ENCODE measurements at regions not wholly inside any gene's neighbourhood (a gene's known extent, or its start where the extent isn't known, plus 50 kb on each side); places are given as distances from the start of the nearest gene placed in this dataset.
"Not testable (repeated sequence)": the region's sequence is repeated elsewhere in the genome, so short reads cannot be mapped to it uniquely, and the experiment has no call there.

DNA sequence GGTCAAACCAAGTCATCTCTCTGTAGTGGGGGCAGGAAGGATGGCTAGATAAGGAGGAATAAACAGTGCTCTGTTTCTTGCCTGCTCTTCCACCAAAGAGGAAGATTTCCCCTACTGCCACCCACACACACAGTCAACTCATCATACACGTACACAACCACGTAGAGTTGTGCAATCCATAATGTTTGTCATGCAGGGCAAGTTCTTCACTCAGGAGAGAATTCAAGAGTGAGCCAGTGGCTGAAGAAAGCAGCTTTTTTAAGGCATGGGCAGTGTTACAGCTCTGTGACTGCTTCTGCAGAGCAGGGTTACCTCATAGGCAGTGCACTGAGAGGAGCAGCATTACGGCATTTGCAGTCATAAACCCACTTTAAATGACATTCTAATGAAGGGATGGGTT, 283.0 kb downstream of the RND3 start:
- DNase-seq (no peak), ATAC-seq (replicated peaks in 1 of 2) (no peak)

DNA sequence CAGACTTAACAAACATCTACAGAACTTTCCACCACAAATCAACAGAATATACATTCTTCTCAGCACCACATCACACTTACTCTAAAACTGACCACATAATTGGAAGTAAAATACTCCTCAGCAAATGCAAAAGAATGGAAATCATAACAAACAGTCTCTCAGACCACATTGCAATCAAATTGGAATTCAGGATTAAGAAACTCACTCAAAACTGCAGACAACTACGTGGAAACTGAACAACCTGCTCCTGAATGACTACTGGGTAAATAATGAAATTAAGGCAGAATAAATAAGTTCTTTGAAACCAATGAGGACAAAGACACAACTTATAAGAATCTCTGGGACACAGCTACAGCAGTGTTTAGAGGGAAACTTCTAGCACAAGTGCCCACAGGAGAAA, 292.7 kb downstream of the RND3 start:
- ATAC-seq (replicated peaks in 1 of 2); DNase-seq; H3K36me3 Mint-ChIP-seq (ENCODE audit: insufficient read depth in 2 of 2); H3K9me3 Mint-ChIP-seq; H3K4me1 Mint-ChIP-seq (ENCODE audit: low read depth); H3K4me3 Mint-ChIP-seq; H3K27ac Mint-ChIP-seq; H3K27me3 Mint-ChIP-seq (ENCODE audit: low read depth): not testable (repeated sequence)

More for the DNA sequence above, 283.0 kb downstream of the RND3 start:
- Mint-ChIP-seq H3K27ac (no peak overlapping the region), H3K4me3 (no peak overlapping the region), H3K4me1 (ENCODE audit: low read depth) (no peaks in the 10 kb centered on the region), H3K9me3 (peaks cover 0 to 2% of the 10 kb centered on the region in 2 donors), H3K27me3 (ENCODE audit: low read depth) (no peaks in the 10 kb centered on the region), H3K36me3 (ENCODE audit: insufficient read depth in 2 of 2) (no peaks in the 10 kb centered on the region)

DNA sequence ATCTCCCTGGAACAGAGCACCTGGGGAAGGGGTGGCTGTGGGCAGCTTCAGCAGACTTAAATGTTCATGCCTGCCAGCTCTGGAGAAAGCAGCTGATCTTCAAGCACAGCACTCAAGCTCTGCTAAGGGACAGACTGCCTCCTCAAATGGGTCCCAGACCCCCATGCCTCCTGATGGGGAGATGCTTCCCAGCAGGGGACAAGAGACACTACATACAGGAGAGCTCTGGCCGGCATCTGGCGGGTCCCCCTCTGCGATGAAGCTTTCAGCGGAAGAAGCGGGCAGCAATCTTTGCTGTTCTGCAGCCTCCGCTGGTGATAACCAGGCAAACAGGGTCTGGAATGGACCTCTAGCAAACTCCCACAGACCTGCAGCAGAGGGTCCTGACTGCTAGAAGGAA, 294.8 kb downstream of the RND3 start:
- peaks cover 0 to 4% of the 10 kb centered on the region in 2 donors for H3K9me3 Mint-ChIP-seq
- ATAC-seq (replicated peaks in 1 of 2) (no peak), DNase-seq (no peak)
- no peaks in the 10 kb centered on the region for H3K36me3 Mint-ChIP-seq (ENCODE audit: insufficient read depth in 2 of 2)
- H3K4me1 Mint-ChIP-seq (ENCODE audit: low read depth) = no peaks in the 10 kb centered on the region
- H3K4me3 Mint-ChIP-seq = no peak overlapping the region
- H3K27me3 Mint-ChIP-seq (ENCODE audit: low read depth) = no peaks in the 10 kb centered on the region
- no peak overlapping the region for H3K27ac Mint-ChIP-seq

DNA sequence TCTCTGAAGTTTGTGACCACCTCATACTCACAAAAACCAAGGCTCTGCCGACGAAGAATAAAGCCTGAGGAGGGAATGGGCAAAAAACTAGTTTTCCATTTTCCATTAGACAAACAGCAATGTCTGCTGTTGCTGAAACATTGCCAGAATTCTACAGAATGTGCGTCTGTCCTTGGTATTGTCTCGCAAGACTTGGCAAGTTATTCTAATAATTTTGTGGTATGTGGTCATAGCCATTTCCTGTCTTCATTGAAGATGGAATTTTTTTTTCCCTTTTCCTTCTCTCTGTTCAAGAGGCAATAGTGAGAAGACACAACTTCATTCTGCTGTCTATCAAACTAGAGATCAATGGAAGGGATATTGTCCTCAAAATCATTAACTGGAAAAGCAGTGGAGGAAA, 296.1 kb downstream of the RND3 start:
- no peak overlapping the region for H3K4me3 Mint-ChIP-seq
- H3K27me3 Mint-ChIP-seq (ENCODE audit: low read depth) = no peaks in the 10 kb centered on the region
- H3K36me3 Mint-ChIP-seq (ENCODE audit: insufficient read depth in 2 of 2) = no peaks in the 10 kb centered on the region
- H3K9me3 Mint-ChIP-seq = peaks cover 2% of the 10 kb centered on the region in 2 donors
- no peaks in the 10 kb centered on the region for H3K4me1 Mint-ChIP-seq (ENCODE audit: low read depth)
- no peak for ATAC-seq (replicated peaks in 1 of 2)
- DNase-seq = no peak
- H3K27ac Mint-ChIP-seq = no peak overlapping the region

DNA sequence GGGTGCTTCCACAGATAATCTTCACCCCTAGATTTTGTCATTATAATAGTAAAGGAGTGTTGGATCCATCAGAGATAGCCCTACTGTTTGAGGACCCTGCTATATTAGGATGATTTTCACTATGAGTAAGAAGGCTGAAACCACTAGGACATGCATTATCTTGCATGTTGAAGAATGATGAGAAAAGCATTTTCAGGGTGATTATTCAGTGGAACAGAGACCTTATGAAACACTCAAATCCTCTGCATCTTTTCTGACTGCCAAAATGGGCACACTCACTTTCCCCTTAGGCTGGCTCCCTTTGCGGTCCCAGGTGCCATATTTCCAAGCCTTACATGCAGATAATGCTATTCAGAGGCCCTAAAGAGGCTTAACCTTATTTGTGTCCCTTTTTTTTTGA, 296.9 kb downstream of the RND3 start:
- Mint-ChIP-seq H3K27ac (no peak overlapping the region), H3K9me3 (peaks cover 2% of the 10 kb centered on the region in 2 donors), H3K27me3 (ENCODE audit: low read depth) (no peaks in the 10 kb centered on the region), H3K36me3 (ENCODE audit: insufficient read depth in 2 of 2) (no peaks in the 10 kb centered on the region), H3K4me3 (no peak overlapping the region), H3K4me1 (ENCODE audit: low read depth) (no peaks in the 10 kb centered on the region)
- DNase-seq = no peak
- ATAC-seq (replicated peaks in 1 of 2) = no peak

DNA sequence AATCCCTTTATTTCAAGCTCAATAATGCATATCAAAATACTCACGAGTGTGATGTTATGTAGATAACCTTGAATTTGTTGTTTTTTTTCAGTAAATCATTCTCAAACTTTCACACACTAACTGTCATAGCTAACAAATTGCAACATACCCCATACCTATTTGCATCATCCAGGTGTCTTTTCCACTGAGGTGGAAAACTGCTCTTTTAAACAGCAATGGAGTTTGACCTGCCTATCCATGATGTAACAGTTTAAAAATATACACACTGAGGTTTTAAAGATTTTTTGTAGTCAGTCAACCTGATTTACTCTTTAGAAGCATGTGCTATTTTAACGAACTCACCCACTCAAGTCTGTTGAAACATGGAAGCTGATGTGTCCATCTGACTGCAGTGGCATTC, 298.7 kb downstream of the RND3 start:
- Mint-ChIP-seq H3K27me3 (ENCODE audit: low read depth) (no peaks in the 10 kb centered on the region), H3K27ac (no peak overlapping the region), H3K4me3 (no peak overlapping the region), H3K4me1 (ENCODE audit: low read depth) (no peaks in the 10 kb centered on the region), H3K36me3 (ENCODE audit: insufficient read depth in 2 of 2) (no peaks in the 10 kb centered on the region), H3K9me3 (peaks cover 2% of the 10 kb centered on the region in 2 donors)
- DNase-seq = no peak
- no peak for ATAC-seq (replicated peaks in 1 of 2)

DNA sequence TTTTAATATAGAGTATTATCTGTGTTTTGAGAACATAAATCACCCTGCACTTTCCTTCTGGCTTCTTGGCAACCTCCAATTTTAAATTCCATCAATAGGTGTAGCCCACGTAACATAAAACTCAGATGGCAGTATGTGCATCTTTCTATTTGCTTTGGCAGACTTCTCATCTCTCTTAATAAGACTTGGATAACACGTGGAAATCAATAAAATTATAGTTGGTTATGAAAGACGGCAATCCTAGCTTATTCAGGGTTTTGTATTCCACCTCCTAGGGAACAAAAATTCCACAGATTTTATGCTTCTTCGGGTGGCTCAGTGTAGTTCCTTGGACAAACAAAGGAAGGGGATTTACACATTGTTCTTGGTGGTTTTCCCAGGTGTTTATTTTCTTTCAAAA, 299.3 kb downstream of the RND3 start:
- H3K27me3 Mint-ChIP-seq (ENCODE audit: low read depth) = no peaks in the 10 kb centered on the region
- no peaks in the 10 kb centered on the region for H3K4me1 Mint-ChIP-seq (ENCODE audit: low read depth)
- H3K4me3 Mint-ChIP-seq = no peak overlapping the region
- no peaks in the 10 kb centered on the region for H3K36me3 Mint-ChIP-seq (ENCODE audit: insufficient read depth in 2 of 2)
- peaks cover 2% of the 10 kb centered on the region in 2 donors for H3K9me3 Mint-ChIP-seq
- ATAC-seq (replicated peaks in 1 of 2) (no peak), DNase-seq (no peak)
- H3K27ac Mint-ChIP-seq = no peak overlapping the region

DNA sequence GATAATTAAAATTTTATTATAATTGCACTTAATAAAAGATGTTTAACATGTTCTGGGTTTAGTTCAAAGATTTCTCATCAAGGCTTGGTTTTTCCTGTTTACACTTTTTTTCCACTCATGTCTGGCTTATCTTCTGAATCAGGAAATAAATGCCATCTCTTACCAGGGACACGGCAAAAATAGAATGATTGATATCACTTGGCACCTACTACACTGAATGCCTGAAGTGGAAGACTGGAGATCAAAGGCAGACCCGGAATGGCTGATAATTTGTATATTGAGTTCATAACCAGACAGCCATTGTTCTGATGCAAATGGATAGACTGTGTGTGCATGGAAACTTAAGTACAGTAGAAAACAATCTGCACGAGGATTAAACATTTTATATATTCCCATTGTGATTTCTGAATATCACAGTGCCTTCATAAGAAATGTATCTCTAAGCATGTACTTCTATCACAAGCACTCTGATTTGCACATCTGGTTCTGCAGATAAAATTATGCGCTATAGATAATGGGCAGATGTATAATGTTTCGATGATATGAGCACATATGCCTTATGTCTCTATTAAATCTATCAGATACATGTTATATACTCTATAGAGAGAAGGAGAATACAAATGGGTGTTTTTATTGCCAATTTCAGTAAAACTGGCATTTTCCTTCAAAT, 304.8 kb downstream of the RND3 start:
- no peaks in the 10 kb centered on the region for H3K27me3 Mint-ChIP-seq (ENCODE audit: low read depth)
- no peaks in the 10 kb centered on the region for H3K4me1 Mint-ChIP-seq (ENCODE audit: low read depth)
- DNase-seq (no peak), ATAC-seq (replicated peaks in 1 of 2) (no peak)
- H3K36me3 Mint-ChIP-seq (ENCODE audit: insufficient read depth in 2 of 2) = no peaks in the 10 kb centered on the region
- no peak overlapping the region for H3K27ac Mint-ChIP-seq
- no peak overlapping the region for H3K4me3 Mint-ChIP-seq
- peaks cover 2% of the 10 kb centered on the region in 2 donors for H3K9me3 Mint-ChIP-seq

DNA sequence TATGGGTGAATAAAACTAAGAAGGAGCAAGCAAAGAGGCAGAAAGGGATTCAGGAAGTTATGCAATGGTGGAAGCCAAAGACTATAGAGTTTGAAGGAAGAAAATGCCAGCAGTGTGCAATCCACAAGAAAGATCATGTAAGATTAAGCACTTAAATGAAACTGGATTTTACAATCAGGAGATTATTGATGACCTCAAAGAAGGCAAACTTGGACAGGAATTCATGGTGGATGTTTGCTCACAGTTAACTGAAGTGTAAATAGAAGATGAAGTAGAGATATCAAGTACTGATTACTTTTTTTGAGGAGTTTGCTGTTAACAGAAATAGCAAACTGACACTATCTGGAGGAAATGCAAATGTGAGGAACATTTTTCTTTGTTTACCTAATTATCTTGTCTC, 308.9 kb downstream of the RND3 start:
- DNase-seq (no peak), ATAC-seq (replicated peaks in 1 of 2) (no peak)
- Mint-ChIP-seq H3K9me3 (peaks cover 0 to 2% of the 10 kb centered on the region in 2 donors), H3K4me1 (ENCODE audit: low read depth) (no peaks in the 10 kb centered on the region), H3K27me3 (ENCODE audit: low read depth) (no peaks in the 10 kb centered on the region), H3K4me3 (no peak overlapping the region), H3K36me3 (ENCODE audit: insufficient read depth in 2 of 2) (no peaks in the 10 kb centered on the region), H3K27ac (no peak overlapping the region)

DNA sequence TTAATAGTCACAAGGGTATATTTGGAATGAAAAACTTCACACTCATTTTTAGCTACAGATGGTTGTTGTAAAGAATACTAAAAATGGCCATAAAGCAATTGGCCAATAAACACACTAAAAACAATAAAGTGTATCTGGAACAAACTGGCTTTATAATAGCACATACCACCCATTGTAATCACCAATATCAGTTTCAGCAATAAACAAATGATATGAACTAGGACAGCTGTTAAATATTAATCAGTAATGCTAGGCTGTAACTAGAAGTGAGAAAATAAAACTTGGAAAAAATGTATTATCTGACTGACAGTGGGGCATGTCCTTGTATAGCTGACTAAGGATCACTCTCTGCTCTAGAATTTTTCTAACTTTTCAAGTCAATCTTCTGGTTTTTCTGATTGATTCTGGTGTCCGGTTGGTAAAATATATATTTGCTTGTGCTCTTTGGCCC, 312.5 kb downstream of the RND3 start:
- Mint-ChIP-seq H3K4me1 (ENCODE audit: low read depth) (no peaks in the 10 kb centered on the region), H3K9me3 (peaks cover 2 to 11% of the 10 kb centered on the region in 2 donors), H3K27ac (no peak overlapping the region)

DNA sequence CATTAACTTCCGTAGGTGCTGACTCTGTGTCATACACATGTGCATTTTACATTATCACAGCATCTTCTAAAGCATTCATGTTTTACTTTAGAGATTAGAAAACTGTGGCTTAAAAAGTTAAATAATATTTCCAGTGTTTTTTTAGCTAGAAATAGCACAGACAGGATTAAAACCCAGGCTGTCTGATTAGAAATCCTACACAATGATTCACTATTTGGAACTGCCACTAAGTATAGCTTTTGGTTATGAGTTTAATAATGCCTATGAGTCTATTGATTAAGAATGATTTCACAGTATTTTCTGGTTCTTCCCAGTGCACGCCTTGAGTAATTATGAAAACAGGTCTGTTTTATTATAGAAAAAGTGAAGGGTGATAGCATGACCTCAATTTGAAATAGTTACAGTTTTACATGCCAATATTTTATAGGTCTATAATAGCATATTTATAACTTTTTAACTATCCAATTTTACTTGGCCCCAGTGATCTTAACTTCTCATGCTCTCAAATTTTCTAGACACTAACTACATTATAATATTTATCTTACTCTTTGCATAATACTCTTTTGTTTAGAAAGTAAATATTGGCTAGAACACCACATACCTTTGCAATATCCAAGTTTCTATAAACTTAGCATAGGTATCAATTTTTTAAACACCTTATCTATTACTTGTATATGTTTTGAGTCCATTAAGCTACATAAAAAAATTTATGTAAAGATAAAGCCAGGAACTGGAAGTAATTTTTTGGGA, 313.2 kb downstream of the RND3 start:
- no peak for DNase-seq
- Mint-ChIP-seq H3K36me3 (ENCODE audit: insufficient read depth in 2 of 2) (no peaks in the 10 kb centered on the region), H3K4me3 (no peak overlapping the region), H3K27ac (no peak overlapping the region), H3K27me3 (ENCODE audit: low read depth) (no peaks in the 10 kb centered on the region), H3K9me3 (peaks cover 4 to 13% of the 10 kb centered on the region in 2 donors), H3K4me1 (ENCODE audit: low read depth) (no peaks in the 10 kb centered on the region)
- no peak for ATAC-seq (replicated peaks in 1 of 2)

More for the DNA sequence above, 312.5 kb downstream of the RND3 start:
- Mint-ChIP-seq H3K36me3 (ENCODE audit: insufficient read depth in 2 of 2) (no peaks in the 10 kb centered on the region), H3K4me3 (no peak overlapping the region), H3K27me3 (ENCODE audit: low read depth) (no peaks in the 10 kb centered on the region)
- DNase-seq (no peak), ATAC-seq (replicated peaks in 1 of 2) (no peak)

DNA sequence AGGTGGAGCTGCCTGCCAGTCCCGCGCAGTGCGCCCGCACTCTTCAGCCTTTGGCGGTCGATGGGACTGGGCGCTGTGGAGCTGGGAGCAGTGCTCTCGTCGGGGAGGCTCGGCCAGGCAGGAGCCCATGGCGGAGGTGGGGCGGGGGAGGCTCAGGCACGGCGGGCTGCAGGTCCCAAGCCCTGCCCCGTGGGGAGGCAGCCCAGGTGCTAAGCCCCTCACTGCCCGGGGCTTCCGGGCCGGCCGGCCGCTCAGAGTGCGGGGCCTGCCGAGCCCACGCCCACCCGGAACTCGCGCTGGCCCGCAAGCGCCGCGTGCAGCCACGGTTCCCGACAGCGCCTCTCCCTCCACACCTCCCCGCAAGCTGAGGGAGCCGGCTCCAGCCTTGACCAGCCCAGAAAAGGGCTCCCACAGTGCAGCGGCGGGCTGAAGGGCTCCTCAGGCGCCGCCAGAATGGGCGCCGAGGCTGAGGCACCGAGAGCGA, 316.4 kb downstream of the RND3 start:
- DNase-seq (no peak), ATAC-seq (replicated peaks in 1 of 2) (no peak)
- peaks cover 4 to 12% of the 10 kb centered on the region in 2 donors for H3K9me3 Mint-ChIP-seq
- no peaks in the 10 kb centered on the region for H3K36me3 Mint-ChIP-seq (ENCODE audit: insufficient read depth in 2 of 2)
- H3K4me1 Mint-ChIP-seq (ENCODE audit: low read depth) = no peaks in the 10 kb centered on the region
- H3K4me3 Mint-ChIP-seq = no peak overlapping the region
- H3K27ac Mint-ChIP-seq = no peak overlapping the region
- no peaks in the 10 kb centered on the region for H3K27me3 Mint-ChIP-seq (ENCODE audit: low read depth)

DNA sequence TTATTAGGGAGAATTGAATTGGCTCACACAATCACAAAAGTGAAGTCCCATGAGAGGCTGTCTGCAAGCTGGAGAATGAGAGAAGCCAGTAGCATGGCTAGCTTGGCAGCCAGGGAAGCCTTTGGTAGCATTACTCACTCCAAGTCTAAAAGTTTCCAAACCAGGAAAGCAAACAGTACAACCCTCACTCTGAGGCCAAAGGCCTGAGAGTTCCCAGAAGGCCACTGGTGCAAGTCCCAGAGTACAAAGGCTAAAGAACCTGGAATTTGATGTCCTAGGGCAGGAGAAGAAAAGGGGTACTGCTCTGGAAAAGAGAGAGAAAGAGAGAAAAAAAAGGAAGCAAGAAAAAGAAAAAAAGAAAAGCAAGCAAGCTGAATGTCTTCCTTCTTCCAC, 318.2 kb downstream of the RND3 start:
- DNase-seq (no peak), ATAC-seq (replicated peaks in 1 of 2) (no peak)
- H3K4me3 Mint-ChIP-seq = no peak overlapping the region
- H3K9me3 Mint-ChIP-seq = peaks cover 4 to 12% of the 10 kb centered on the region in 2 donors
- H3K27me3 Mint-ChIP-seq (ENCODE audit: low read depth) = no peaks in the 10 kb centered on the region
- H3K4me1 Mint-ChIP-seq (ENCODE audit: low read depth) = no peaks in the 10 kb centered on the region
- no peak overlapping the region for H3K27ac Mint-ChIP-seq
- no peaks in the 10 kb centered on the region for H3K36me3 Mint-ChIP-seq (ENCODE audit: insufficient read depth in 2 of 2)

Measured in activated T-cell treated with anti-CD3 and anti-CD28 coated beads, Interleukin-2, amount 50 U/mL, for 72 hours (primary cell).